ENCODE measurements at regions not wholly inside any gene's neighbourhood (a gene's known extent, or its start where the extent isn't known, plus 50 kb on each side); places are given as distances from the start of the nearest gene placed in this dataset.
A peak's percentile ranks its signal among the peaks of the same experiment; 100 is the strongest.

DNA sequence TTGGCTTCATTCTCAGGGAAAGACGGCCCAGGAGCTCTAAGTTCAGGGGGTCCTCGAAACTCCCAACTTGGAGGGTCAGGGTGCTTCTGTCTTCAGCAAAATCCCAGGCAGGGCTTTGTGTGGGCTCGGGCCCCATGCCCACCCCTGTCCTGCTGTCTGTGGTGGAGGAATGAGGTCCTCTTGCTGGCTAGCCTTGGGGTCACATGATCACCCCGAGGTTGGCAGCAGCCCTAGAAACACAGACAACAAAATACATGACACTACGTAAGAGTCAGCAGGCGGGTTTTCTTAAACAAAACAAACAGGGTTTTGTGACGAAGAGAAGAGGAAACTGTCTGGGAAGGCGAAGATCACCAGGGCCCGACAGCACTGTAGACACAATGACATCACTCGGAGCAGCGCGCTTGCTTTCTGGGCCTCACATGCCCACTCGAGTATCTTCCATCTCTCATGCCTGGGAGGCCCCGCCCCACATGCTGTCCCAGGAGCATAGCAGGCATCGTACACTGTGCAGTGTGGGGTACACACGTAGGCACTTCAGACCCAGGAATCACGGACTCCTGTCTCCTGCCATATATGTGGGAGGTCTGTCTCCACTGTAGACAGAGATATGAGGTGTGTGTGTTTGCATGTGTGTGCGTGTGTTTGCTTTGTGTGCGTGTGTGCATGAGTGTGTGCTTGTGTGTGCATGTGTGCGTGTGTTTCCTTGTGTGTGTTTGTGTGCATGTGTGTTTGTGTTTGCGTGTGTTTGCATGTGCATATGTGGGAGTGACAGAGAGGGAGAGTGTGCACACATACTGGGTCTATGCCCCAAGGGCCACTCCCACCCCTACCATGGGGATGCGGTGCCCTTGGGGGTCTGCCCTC lies 94.7 kb downstream of the SIK1 start:
- peak; percentile 96 for DNase-seq

DNA sequence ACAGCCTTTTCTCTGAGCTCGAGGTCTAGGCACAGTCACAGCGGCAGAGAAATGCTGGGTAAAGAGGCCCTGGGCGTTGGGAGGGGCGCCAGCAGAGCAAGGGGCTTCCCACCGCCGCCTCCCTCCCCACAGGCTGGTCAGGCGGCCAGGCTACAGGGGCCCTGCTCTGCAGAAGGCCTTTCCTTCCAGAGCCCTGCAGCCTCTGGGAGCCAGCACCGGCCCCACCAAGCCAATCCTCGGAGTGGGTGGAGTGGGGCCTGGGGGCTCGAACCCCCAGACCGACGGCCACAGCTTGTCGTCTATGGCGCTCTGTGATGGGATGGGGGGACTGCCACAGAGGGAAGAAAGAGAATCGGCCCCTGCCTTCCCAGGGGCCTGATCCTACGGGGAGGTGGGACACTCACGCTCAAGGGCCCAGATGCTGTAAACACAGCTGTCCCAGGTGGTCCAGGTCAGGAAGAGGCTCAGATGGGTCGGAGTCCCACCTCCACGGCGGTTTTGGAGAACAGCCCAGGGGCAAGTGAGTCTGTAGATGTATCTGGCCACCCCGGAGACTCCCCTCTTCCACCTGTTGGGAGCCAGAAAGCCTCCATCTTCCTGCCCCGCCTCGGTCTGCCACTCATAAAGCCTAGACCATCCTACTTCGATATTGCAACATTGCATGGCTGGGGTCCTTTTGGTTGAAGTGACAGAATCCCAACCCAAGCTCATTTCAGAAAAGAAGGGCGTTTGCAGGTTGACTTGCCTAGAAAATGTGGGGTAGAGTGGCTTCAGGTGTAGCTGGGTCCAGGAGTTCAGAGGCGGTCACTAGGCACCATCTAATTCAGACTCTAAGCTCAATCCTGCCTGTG lies 95.6 kb downstream of the SIK1 start:
- DNase-seq = no peak

DNA sequence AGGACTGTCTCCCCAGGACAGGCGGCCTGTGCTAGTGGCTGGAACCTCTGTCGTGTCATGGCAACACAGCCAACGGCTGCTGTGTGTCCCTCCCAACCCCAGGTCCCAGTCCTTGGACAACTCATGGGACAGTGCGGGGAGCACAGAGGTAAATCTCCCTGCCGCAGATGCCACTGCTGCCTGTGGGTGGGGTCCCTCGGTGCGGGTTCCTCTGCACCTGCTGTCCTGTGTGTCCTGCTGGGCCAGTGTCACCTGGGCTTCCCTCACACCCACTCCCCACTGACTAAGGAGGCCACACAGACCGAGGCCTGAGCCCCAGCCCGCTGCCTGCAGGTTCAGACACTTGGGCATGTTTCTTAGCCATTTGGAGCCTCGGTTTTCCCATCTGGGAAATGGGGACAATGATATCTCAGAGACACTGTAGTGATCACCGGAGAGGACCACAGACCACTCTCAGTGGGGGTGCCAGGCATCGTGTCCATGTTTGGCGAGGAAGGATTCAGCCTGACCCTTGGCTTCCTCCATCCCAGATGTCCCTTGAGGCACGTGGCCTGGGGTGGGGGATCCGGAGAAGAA lies 96.5 kb downstream of the SIK1 start:
- no peak for DNase-seq

DNA sequence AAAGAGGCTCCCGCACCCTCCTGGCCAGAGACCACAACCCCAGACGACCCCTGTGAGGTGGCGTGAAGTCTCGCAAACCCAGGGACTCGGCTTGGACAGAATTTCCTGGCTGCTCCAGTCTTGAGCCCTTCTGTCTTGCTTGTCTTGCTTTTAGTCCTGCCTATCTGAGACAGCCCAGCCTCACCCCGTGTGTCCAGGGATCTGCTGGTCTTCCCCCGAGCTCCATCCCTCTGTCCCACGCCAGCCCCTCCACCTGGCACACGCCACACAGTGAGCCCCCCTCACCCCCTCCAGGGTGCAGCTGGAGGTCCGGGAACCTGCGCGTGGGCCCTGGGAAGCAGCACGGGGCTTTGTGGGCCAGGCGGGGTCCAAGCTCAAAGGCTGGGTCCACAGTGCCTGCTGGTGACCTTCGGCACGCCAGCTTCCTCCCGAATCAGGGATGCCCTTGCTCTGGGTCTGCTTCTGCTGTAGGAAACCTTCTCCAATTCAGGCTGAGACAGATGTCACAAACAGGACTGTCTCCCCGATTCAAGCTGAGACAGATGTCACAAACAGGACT lies 97.1 kb downstream of the SIK1 start:
- DNase-seq = no peak

DNA sequence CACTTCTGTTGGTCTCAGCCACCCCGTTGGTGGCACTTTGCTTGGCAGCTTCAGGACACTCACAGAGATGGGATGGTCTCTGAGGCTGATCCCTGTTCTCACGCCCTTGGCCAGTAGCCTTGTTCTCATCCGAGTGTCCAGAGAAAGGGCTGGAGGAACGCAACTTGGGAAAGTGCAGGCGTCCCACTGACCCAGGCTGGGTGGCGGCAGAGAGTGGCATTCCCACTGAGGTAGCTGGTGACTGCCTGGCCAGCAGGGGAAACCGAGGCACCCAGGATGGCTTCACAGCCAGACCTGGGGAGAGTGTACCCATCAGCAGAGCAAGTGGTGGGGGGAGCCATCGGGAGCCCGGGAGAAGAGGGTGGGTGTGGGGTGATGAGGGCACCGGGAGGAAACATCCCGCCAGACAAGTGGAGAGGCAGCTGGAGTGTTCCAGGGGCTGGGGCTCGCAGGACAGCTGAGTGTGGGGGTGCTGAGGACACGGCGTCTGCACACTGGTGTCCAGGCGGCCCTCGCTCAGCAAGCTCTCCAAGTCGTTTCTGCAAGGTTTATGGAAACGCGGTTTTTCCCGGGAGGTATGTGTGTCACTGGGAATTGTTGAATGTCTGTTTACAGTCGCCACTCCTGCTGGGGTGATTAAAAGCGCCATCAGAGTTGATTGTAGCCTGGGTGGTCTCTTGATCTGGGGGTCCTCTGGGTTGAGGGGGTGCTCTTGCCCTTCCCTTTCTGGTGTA lies 97.8 kb downstream of the SIK1 start:
- DNase-seq = no peak

DNA sequence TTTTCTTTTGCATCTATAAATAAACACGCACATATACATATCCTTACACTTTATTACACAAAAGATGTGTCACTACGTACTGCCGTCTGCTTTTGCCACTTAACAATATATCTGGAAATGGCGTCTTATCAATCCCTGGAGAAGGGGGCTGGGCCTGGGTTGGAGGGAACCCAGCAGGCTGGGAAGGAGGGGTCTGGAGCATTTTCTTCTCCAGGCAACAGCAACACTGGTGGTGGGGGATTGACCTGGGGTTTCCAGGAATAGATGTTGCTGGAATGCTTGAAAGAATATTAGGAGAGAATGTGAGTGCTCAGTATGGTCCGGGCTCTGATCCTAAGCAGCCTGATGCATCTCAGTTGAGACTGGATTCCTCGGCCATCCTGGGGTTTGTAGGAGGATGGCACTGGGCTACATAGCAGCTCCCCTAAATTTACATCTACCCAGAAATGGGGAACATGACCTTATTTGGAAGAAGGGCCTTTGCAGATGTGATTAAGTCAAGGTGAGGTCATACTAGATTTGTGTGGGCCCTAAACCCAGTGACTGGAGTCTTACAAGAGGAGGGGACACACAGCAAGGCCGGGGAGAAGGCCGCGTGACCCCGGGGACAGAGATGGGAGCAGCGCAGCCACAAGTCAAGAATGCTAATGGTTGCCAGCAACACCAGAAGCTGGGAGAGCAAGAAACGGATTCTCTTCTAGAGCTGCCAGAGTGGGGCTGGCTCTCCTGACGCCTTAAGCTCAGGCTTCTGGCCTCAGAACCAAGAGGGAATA lies 98.6 kb downstream of the SIK1 start:
- DNase-seq = no peak

DNA sequence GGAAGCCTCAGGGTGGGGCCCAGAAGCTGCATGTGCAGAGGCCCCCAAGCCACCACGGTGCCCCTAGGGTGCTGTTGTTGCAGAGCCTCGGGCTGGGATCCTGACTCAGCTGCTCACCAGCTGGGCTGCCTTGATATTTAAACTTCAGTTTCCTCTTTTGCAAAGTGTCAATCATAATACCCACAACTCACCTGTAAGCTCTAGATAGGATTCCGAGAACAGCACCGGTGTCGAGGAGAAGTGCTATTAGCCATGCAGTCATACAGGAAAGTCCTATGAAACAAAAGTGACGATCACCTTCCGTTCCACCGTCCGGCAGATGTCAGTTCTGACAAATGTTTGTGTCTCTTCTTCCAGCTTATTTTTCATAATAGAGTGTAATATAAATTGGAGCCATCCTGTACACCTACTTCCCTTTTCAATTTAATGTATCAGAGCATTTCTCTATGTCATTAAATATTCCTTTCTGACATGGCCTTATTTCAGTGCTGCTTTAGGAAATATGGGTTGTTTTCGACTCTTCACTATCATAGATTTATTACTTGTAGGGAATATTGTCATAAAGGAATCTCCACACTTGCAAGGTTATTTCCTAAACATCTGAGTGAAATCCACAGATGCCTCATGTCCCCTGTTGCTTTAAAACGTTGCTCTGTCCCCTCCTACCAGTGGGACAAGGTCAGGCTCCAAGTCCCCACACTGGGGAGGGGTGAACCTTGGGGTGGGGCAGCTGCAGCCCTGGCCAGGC lies 100.8 kb downstream of the SIK1 start:
- no peak for DNase-seq

DNA sequence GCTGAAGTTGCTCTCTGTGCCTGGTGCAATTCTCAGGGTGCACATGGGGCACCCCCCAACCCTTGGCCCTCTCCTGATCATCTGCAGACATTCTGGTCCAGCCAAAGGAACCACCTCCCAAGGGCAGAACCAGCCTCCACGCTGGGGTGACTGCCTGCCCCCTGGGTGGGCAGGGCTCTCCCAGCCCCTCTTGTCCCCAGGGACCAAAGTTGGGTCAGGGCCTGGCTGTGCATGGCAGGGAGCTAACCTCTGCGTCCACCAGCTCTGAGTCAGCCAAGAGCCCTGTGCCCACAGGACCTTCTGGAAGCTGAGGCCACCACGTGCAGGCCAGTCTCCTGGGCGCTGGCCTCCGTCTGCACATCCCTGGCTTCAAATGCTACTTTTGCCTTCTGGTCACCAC lies 101.9 kb downstream of the SIK1 start:
- DNase-seq = no peak

DNA sequence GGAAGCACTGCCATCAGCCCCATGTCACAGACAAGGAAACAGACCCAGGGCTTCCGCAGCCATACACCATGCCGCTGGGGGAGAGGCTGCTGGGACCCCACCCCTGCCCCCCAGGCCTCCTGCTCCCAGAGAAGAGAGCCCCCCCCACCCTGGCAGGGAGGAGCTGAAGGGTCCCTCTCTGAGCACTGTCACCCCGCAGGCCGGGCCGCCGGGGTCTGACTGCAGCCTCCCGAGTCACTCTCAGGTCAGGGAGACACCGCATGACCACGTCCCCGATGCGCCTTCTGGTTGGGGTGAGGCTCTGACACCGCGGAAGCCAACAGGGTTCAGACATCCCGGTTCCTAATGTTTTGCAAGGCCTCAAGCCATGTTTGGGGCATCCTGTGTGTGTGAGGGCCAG lies 102.3 kb downstream of the SIK1 start:
- DNase-seq = no peak

DNA sequence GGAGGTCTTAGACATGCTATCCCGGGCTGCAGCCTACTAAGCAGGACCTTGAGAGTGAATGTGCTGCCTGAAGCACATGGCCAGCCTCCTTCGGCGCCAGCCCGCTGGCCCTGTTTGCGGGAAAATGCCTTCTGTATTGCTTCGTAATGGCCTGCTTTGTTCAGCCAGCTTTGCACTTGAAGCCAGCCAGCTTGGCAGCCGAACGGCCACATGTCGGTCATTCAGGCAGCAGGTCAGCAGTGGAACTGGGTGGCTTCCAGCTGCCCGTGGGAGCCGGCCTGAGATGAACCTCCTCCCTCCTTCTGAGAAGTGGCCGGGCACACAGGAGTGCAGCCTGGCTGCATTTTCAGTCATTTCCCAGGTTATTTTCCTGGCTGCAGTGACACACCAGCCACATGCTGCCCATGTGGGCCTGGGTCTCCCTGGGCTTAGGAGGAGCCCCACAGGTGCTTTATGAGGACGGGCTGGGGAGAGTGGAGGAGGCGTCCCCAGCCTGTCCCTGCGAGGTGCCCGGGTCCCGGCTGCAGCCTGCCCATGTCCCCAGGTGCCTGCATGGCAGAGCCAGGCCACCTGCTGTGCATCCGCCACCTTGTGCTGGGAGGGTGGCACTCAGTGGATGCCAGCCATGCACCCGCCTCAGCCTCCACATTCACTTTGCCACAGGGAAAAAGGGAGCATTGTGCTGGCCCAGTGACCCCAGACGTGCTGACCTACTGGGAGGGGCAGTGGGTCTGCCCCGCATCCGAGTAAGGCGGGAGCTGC lies 103.5 kb downstream of the SIK1 start:
- no peak for DNase-seq

DNA sequence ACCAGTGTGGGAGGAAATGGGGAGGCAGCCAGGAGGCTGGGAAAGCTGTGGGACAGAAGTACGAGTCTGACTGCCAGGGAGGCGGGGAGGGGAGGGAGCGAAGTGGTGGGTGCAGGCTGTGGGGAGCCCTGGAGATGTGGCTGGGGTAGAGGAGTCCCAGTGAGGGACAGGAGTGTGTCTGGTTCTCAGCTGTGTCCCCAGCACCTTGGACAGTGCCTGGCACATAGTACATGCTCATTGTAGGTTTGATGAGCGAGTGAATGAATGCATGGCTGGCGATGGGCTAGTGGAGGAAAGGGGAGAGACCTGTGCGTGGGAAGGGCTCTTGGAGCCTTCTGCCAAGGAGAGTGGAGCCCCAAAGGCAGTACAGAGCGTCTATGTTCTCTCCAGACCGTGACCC lies 104.1 kb downstream of the SIK1 start:
- no peak for DNase-seq

DNA sequence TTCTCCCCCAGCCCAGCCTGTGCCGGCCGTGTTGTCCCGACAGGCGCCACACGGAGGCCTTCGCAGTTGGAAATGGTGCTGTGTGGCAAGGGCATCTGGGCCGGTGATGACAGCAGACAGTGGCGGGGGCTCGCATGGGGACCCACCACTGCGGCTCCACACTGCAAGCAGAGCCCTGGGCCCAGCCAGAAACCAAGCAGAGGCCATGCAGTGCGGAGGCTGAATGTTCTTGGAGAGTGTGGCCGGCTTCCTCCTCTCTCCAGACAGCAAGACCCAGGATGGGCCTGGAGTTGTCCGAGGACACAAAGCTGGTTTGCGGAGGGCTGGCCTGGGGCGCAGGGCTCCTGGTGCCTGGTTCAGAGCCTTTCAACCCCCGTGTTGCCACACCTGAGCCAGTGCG lies 104.6 kb downstream of the SIK1 start:
- DNase-seq = no peak

DNA sequence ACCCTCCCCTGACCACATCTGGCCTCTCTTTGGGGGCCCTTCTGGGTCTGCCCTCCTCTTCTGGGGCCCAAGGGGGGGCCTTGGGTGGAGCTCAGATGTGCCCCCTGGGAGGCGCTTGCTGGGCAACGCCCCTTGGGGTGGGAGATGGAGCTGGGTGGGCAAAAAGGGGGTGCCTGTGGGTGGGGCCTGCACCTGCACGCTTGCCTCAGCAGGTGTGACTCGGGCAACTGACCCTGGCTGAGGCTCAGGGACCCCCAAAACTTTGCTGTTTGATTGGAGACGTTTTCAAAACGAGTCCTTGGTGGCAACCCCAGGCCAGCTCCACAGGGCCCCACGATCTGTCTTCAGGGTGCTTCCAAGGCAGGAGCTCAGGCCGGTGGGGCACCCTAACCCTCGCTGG lies 105.3 kb downstream of the SIK1 start:
- no peak for DNase-seq

DNA sequence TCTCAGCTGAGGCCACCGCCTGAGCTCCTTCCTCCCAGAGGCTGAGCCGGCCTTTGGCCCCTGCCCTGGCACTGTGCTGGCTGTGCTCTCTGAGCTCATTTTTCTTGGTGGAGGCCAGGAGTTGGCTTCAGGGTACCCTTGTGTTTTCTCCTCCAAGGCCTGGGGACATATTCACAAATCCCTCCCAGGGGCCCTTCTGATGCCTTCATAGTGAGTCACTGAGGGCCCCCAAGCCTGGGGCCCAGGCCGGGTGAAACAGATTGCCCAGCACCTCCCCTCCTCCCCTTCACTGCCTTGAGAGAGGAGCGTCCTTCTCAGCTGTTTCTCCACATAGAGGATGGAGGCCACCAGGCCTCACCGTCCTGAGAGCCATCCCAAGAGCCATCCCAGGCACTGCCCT lies 105.8 kb downstream of the SIK1 start:
- DNase-seq = no peak

DNA sequence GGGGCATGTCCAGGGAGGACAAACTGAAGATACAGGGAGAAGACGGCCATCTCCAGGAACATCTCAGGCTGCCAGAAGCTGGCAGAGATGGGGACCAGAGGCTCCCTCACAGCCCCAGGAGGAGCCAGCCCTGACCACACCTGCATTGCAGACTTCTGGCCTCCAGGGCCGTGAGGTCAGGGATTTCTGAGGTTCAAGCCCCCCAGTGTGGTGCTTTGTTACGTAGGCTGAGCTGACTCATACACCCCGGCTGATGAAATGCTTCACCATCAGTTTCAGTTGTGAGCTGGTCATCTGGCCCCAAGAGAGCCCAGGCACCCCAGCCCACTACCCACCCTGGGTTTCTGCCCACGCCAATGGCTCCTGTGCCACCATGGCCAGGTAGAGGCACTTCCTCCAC lies 106.4 kb downstream of the SIK1 start:
- DNase-seq = no peak

DNA sequence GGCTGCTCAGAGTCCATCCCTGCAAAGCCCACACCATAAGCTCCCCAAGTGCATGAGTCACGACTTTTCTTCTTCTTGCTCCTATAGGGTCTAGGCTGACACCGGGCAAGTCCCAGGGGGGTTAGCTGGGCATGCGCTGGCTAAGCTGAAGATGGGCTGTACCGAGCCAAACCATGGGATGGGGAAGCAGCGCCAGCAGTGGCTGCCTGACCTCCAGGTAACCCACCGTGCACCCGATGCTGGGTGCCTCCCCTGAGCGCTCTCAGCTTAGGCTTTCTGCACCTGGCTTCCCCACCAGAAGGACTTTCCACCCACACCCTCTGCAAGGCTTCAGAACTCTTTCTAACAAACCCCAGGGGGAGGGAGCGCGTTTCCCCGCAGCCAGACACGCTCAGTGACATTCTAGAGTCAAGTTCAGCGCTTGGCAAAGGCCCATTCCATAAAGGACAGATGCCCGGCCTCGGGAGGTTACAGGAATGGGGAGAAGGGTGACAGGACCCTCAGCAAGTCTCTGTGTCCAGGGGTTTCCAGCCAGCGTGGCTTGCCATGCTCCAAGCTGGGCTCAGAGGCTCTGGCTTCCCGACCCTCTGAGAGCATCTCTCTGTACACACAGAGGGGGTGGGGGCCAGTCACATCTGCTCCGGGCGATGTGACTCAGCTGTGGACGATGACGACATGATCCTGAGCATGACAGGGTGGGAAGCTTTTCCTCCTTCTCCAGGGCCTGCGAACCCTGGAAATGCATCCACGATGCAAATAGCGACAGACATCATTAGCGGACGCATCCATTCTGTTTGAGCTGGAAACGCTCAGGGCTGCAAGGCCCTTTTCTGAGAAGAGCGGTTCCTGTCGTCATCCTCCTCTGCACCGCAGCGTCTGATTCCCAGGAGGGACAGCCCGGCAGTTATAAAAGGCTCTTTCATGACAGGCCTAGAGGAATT lies 107.8 kb downstream of the SIK1 start:
- peak; percentile 89 for DNase-seq

DNA sequence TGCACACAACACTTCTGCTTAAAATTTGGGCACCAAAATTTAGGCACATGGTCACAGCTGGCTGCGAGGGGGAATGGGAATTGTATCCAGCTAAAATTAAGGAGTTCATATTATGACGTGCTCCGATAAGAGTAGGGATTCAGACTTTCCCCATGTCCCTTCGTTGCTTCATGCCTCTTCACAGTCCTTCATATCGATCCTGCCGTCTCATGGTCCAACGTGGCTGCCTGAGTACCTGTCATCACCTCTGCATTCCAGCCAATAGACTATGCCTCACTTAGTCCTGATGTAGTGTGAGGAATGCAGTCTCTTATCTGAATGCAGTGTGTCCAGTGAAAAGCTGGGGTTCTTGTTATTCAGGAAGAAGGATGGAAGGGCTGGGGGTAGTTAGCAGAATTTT lies 108.6 kb downstream of the SIK1 start:
- DNase-seq = no peak

DNA sequence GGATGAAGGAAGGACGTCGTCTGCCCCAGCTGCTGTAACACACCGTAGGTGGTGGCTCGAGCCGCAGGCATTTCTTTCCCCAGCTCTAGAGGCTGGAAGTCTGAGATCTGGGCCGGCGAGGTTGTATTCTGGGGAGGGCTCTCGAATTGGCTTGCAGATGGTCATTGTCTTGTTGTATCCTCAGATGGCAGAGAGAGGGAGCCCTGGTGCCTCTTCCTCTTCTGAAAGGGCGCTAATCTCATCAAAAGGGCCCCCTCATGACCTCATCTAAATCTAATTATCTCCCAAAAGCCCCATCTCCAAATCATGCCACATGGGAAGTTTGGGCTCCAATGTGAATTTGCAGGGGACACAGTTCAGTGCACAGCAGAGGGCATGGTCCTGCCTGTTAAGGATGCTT lies 109.0 kb downstream of the SIK1 start:
- DNase-seq = no peak

DNA sequence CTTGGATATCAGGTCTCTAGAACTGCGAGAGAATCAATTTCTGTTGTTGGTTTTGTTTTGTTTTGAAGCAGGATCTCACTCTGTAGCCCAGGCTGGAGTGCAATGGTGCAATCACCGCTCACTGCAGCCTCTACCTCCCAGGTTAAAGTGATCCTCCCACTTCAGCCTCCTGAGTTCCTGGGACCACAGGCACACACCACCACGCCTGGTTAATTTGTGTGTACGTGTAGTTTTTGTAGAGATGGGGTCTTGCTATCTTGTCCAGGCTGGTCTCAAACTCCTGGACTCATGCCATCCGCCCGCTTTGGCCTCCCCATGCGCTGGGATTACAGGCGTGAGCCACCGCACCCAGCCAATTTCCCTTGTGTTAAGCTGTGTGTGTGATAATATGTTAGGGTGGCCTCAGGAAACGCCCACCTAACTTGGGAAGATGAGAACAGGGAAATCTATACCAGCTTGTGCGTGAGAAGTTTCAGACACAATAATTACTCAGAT lies 109.6 kb downstream of the SIK1 start:
- DNase-seq = no peak

Data from DMS53 (cell line).